SK-N-SH treated with all-trans-retinoic acid at 6 μM for 48 hours (cell line): ENCODE measurements at regions not wholly inside any gene's neighbourhood (a gene's known extent, or its start where the extent isn't known, plus 50 kb on each side); places are given as distances from the start of the nearest gene placed in this dataset.
A peak's percentile ranks its signal among the peaks of the same experiment; 100 is the strongest.

Experiments
- ATAC-seq: fragments of 200-7000 bp; cut with Tn5 transposase; 3 replicates; pipeline ENCODE4 v1.9.1; 2020; ENCODE audit warnings: mild to moderate bottlenecking, moderate library complexity
- ARNTL ChIP-seq: fragments of 450-650 bp; formaldehyde crosslinking; IDR thresholded peaks from 2 replicates; pipeline ENCODE4 v1.5.0; 2020; ENCODE audit warnings: low read depth, mild to moderate bottlenecking, moderate library complexity, borderline replicate concordance
- BACH2 ChIP-seq: fragments of 250-450 bp; sonication (Bioruptor Pico); IDR thresholded peaks from 2 replicates; pipeline ENCODE4 v1.9.0; 2021; ENCODE audit warnings: mild to moderate bottlenecking, borderline replicate concordance
- CREB5 ChIP-seq: fragments of 250-450 bp; sonication (Bioruptor Pico); IDR thresholded peaks from 2 replicates; pipeline ENCODE4 v1.5.1; 2020; ENCODE audit warnings: low read depth, mild to moderate bottlenecking, moderate library complexity
- CSDC2 ChIP-seq: fragments of 250-450 bp; sonication (Bioruptor Pico); IDR thresholded peaks from 2 replicates; pipeline ENCODE4 v1.5.0; 2020; ENCODE audit warnings: mild to moderate bottlenecking, moderate library complexity
- ESRRG ChIP-seq: fragments of 250-450 bp; sonication (Bioruptor Pico); IDR thresholded peaks from 2 replicates; pipeline ENCODE4 v1.6.1; 2021; ENCODE audit warnings: mild to moderate bottlenecking
- GLIS3 ChIP-seq: fragments of 250-450 bp; sonication (Bioruptor Pico); IDR thresholded peaks from 2 replicates; pipeline ENCODE4 v1.5.0; 2020; ENCODE audit warnings: mild to moderate bottlenecking, moderate library complexity
- ISL1 ChIP-seq: fragments of 250-450 bp; sonication (Bioruptor Pico); IDR thresholded peaks from 2 replicates; pipeline ENCODE4 v2.1.2; 2022; ENCODE audit warnings: mild to moderate bottlenecking, moderate library complexity
- OSR1 ChIP-seq: fragments of 250-450 bp; sonication (Bioruptor Pico); IDR thresholded peaks from 2 replicates; pipeline ENCODE4 v1.8.0; 2022; ENCODE audit warnings: moderate library complexity, mild to moderate bottlenecking, inconsistent platforms
- PPARA ChIP-seq: fragments of 250-450 bp; sonication (Bioruptor Pico); IDR thresholded peaks from 2 replicates; pipeline ENCODE4 v1.5.0; 2020; ENCODE audit warnings: mild to moderate bottlenecking, borderline replicate concordance
- SNAI2 ChIP-seq: fragments of 250-450 bp; sonication (Bioruptor Pico); IDR thresholded peaks from 2 replicates; pipeline ENCODE4 v1.5.0; 2020; ENCODE audit warnings: mild to moderate bottlenecking, moderate library complexity
- TCF4 ChIP-seq: fragments of 250-450 bp; sonication (Bioruptor Pico); IDR thresholded peaks from 2 replicates; pipeline ENCODE4 v1.8.0; 2021; ENCODE audit warnings: mild to moderate bottlenecking, moderate library complexity, borderline replicate concordance
- TOX ChIP-seq: fragments of 250-450 bp; sonication (Bioruptor Pico); IDR thresholded peaks from 2 replicates; pipeline ENCODE4 v1.8.0; 2021; ENCODE audit warnings: mild to moderate bottlenecking, moderate library complexity, borderline replicate concordance
- TSHZ2 ChIP-seq: fragments of 250-450 bp; sonication (Bioruptor Pico); IDR thresholded peaks from 2 replicates; pipeline ENCODE4 v1.5.0; 2020; ENCODE audit warnings: mild to moderate bottlenecking, moderate library complexity
- ZC3H10 ChIP-seq: fragments of 250-450 bp; sonication (Bioruptor Pico); IDR thresholded peaks from 2 replicates; pipeline ENCODE4 v1.5.1; 2021; ENCODE audit warnings: mild to moderate bottlenecking, moderate library complexity
- ZFP3 ChIP-seq: fragments of 250-450 bp; sonication (Bioruptor Pico); IDR thresholded peaks from 2 replicates; pipeline ENCODE4 v1.5.0; 2020; ENCODE audit warnings: mild to moderate bottlenecking, moderate library complexity
- ZFP30 ChIP-seq: fragments of 450-650 bp; formaldehyde crosslinking; IDR thresholded peaks from 2 replicates; pipeline ENCODE4 v1.5.0; 2022; ENCODE audit warnings: mild to moderate bottlenecking, moderate library complexity
- ZNF565 ChIP-seq: fragments of 450-650 bp; formaldehyde crosslinking; conservative IDR thresholded peaks from 2 replicates; pipeline ENCODE4 v1.5.0; 2020; ENCODE audit warnings: low read depth, mild to moderate bottlenecking, moderate library complexity
- ZNF70 ChIP-seq: fragments of 450-650 bp; formaldehyde crosslinking; IDR thresholded peaks from 2 replicates; pipeline ENCODE4 v1.5.0; 2020; ENCODE audit warnings: mild to moderate bottlenecking, moderate library complexity
- ZNF8 ChIP-seq: fragments of 450-650 bp; formaldehyde crosslinking; IDR thresholded peaks from 2 replicates; pipeline ENCODE4 v1.5.0; 2020; ENCODE audit warnings: mild to moderate bottlenecking, moderate library complexity
- TF ChIP-seq, protein P1 (sequence below): fragments of 250-450 bp; sonication (Bioruptor Pico); IDR thresholded peaks from 2 replicates; pipeline ENCODE4 v1.8.0; 2020; ENCODE audit warnings: mild to moderate bottlenecking, moderate library complexity, borderline replicate concordance
- TF ChIP-seq, protein P2 (sequence below): fragments of 250-450 bp; sonication (Bioruptor Pico); IDR thresholded peaks from 2 replicates; pipeline ENCODE4 v1.8.0; 2021; ENCODE audit warnings: low read depth, mild to moderate bottlenecking, moderate library complexity, borderline replicate concordance

DNA sequence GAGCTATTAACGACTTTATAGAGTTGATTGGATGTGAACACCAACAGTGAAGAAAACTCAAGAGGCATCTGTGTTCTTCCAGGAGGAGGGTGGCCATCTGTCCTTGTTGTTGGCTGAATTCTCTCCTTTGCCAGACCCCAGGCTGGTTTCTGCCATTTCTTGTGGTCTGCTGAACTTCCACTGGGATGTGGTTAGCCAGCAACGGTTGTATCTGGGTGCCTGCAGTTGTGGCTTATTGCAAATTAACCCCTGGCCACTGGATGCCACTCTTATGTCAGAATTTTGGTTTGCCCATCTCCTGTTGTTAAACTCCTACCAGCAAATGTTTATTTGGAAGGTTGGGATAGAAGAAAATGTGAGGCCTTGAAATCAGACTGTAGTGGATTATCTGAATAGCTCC is 163.6 kb upstream of the TBC1D5 start (continued):
- TF ChIP-seq ZC3H10 (CRISPR knock-in tag) (no peak), TCF4 (CRISPR knock-in tag) (no peak), ZFP3 (CRISPR knock-in tag) (no peak), TOX (CRISPR knock-in tag) (no peak), BACH2 (CRISPR knock-in tag) (no peak), CSDC2 (CRISPR knock-in tag) (no peak), PPARA (no peak)
- TF ChIP-seq, protein P1, sequence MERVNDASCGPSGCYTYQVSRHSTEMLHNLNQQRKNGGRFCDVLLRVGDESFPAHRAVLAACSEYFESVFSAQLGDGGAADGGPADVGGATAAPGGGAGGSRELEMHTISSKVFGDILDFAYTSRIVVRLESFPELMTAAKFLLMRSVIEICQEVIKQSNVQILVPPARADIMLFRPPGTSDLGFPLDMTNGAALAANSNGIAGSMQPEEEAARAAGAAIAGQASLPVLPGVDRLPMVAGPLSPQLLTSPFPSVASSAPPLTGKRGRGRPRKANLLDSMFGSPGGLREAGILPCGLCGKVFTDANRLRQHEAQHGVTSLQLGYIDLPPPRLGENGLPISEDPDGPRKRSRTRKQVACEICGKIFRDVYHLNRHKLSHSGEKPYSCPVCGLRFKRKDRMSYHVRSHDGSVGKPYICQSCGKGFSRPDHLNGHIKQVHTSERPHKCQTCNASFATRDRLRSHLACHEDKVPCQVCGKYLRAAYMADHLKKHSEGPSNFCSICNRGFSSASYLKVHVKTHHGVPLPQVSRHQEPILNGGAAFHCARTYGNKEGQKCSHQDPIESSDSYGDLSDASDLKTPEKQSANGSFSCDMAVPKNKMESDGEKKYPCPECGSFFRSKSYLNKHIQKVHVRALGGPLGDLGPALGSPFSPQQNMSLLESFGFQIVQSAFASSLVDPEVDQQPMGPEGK = no peak
- TF ChIP-seq, all 23 proteins: peak for 0

DNA sequence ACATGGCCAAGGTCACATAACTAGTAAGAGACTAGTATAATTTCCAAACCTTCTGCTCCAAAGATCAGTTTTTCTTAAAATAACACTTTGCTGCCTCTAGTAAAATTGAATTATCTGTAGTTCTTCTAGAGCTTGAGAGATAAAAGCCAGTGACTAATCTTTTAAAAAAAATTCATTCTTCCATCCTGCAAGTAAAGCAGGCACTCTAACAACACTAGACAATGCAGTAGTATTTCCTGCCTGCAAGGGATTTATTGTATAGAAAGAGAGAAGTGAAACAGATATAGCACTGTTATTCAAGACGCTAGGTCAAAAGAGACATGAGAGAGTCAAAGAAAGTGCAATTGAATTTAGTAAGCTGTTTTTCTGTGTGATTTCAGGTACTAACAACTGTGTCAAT is 159.5 kb upstream of the TBC1D5 start:
- TF ChIP-seq GLIS3 (CRISPR knock-in tag) (no peak), ISL1 (peak; percentile 70), ZC3H10 (CRISPR knock-in tag) (0 out of 2 replicates have a peak, but pooled peaks have one; percentile 49), ZFP3 (CRISPR knock-in tag) (no peak)
- peak; percentile 51 for ATAC-seq

DNA sequence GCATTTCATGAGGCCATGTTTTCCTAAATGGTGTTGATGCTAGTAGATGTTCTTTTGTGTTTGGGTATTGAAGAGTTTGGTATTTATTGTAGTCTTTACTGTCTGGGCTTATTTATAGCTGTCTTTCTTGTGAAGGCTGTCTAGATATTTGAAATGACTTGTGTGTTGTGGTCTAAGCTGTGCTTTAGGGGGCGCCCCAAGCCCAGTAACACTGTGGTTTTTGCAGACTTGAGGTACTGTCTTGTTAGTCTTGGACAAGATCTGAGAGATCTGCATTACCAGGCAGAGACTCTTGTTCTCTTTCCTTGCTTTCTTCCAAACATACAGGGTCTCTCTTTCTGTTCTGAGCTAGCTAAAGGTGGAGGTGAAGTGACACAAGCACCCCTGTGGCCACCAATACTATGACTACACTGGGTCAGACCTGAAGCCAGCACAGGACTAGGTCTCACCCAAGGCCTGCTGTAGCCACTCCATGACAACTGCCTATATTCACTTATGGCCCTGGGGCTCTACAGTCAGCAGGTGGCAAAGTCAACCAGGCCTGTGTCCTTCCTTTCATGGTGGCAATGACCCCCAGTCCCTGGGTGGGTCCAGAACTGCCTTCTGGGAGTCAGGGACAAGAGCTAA is 152.1 kb upstream of the TBC1D5 start:
- TF ChIP-seq TOX (CRISPR knock-in tag) = no peak
- TF ChIP-seq, protein P2, sequence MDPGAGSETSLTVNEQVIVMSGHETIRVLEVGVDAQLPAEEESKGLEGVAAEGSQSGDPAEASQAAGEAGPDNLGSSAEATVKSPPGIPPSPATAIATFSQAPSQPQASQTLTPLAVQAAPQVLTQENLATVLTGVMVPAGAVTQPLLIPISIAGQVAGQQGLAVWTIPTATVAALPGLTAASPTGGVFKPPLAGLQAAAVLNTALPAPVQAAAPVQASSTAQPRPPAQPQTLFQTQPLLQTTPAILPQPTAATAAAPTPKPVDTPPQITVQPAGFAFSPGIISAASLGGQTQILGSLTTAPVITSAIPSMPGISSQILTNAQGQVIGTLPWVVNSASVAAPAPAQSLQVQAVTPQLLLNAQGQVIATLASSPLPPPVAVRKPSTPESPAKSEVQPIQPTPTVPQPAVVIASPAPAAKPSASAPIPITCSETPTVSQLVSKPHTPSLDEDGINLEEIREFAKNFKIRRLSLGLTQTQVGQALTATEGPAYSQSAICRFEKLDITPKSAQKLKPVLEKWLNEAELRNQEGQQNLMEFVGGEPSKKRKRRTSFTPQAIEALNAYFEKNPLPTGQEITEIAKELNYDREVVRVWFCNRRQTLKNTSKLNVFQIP (CRISPR knock-in tag) = no peak
- TF ChIP-seq ESRRG (CRISPR knock-in tag) = no peak
- TF ChIP-seq ZFP3 (CRISPR knock-in tag) = no peak
- no peak for TF ChIP-seq ARNTL
- no peak for TF ChIP-seq ZNF8 (CRISPR knock-in tag)
- TF ChIP-seq GLIS3 (CRISPR knock-in tag) = no peak
- TF ChIP-seq ZNF70 = no peak
- TF ChIP-seq SNAI2 (CRISPR knock-in tag) = no peak
- no peak for TF ChIP-seq ZNF565 (CRISPR knock-in tag)
- no peak for TF ChIP-seq ZFP30
- TF ChIP-seq ZC3H10 (CRISPR knock-in tag) = no peak
- no peak for TF ChIP-seq CREB5 (CRISPR knock-in tag)
- TF ChIP-seq, protein P1 = no peak
- no peak for TF ChIP-seq PPARA
- no peak for TF ChIP-seq OSR1
- peak; percentile 96 for ATAC-seq

GRCh38 chr3:17891139-17891856 is 148.9 kb upstream of the TBC1D5 start:
- ATAC-seq = no peak
- TF ChIP-seq ZFP3 (CRISPR knock-in tag) (no peak), ZFP30 (no peak), ISL1 (no peak), ZNF565 (CRISPR knock-in tag) (no peak), ZNF8 (CRISPR knock-in tag) (no peak), TSHZ2 (CRISPR knock-in tag) (no peak), CSDC2 (CRISPR knock-in tag) (no peak), PPARA (no peak), GLIS3 (CRISPR knock-in tag) (no peak), TOX (CRISPR knock-in tag) (no peak), ZC3H10 (CRISPR knock-in tag) (no peak)
- TF ChIP-seq, protein P1 = no peak
- TF ChIP-seq, protein P2 (CRISPR knock-in tag) = no peak
